ENCODE measurements at regions not wholly inside any gene's neighbourhood (a gene's known extent, or its start where the extent isn't known, plus 50 kb on each side); places are given as distances from the start of the nearest gene placed in this dataset.

GRCh38 chr11:15695096-15695721 is 580.5 kb downstream of the INSC start:
- Histone ChIP-seq H3K9me3 (ENCODE audit: insufficient read depth, low read length, severe bottlenecking) (no peaks in the 10 kb centered on the region), H3K36me3 (ENCODE audit: insufficient read depth, low read length) (no peaks in the 10 kb centered on the region), H3K4me2 (ENCODE audit: insufficient read depth, low read length) (no peak overlapping the region), H3K9ac (ENCODE audit: low read depth, low read length) (no peak overlapping the region), H3K27me3 (ENCODE audit: insufficient read depth, low read length, poor library complexity) (peaks cover 4% of the 10 kb centered on the region), H3K27ac (ENCODE audit: low read length) (no peak overlapping the region), H4K20me1 (ENCODE audit: insufficient read depth, low read length) (no peaks in the 10 kb centered on the region), H2AFZ (ENCODE audit: low read depth, low read length) (no peak overlapping the region), H3K79me2 (ENCODE audit: insufficient read depth, low read length) (no peaks in the 10 kb centered on the region), H3K4me1 (ENCODE audit: insufficient read depth, low read length) (no peaks in the 10 kb centered on the region), H3K4me3 (ENCODE audit: low read depth in 1 of 2, low read length in 2 of 2) (no peak overlapping the region)
- DNase-seq (no peak), ATAC-seq (ENCODE audit: insufficient read depth, low read depth) (no peak)
- TF ChIP-seq CTCF (IDR thresholded peaks at IDR 0.05; ENCODE audit: borderline replicate concordance, extremely low read depth, low read length, poor library complexity, severe bottlenecking) (no peak), EZH2 (IDR thresholded peaks at IDR 0.05; ENCODE audit: borderline replicate concordance, low read depth, low read length, severe bottlenecking) (no peak)

GRCh38 chr11:15696069-15696468 is 581.3 kb downstream of the INSC start:
- peaks cover 4% of the 10 kb centered on the region for H3K27me3 ChIP-seq (ENCODE audit: insufficient read depth, low read length, poor library complexity)
- no peaks in the 10 kb centered on the region for H3K4me1 ChIP-seq (ENCODE audit: insufficient read depth, low read length)
- H3K9ac ChIP-seq (ENCODE audit: low read depth, low read length), result no peak overlapping the region
- H4K20me1 ChIP-seq (ENCODE audit: insufficient read depth, low read length), result no peaks in the 10 kb centered on the region
- H3K79me2 ChIP-seq (ENCODE audit: insufficient read depth, low read length), result no peaks in the 10 kb centered on the region
- no peaks in the 10 kb centered on the region for H3K36me3 ChIP-seq (ENCODE audit: insufficient read depth, low read length)
- H3K4me3 ChIP-seq (ENCODE audit: low read depth in 1 of 2, low read length in 2 of 2), result no peak overlapping the region
- no peak for TF ChIP-seq CTCF (IDR thresholded peaks at IDR 0.05; ENCODE audit: borderline replicate concordance, extremely low read depth, low read length, poor library complexity, severe bottlenecking)
- TF ChIP-seq EZH2 (IDR thresholded peaks at IDR 0.05; ENCODE audit: borderline replicate concordance, low read depth, low read length, severe bottlenecking), result no peak
- H2AFZ ChIP-seq (ENCODE audit: low read depth, low read length), result no peak overlapping the region
- no peak overlapping the region for H3K4me2 ChIP-seq (ENCODE audit: insufficient read depth, low read length)
- H3K27ac ChIP-seq (ENCODE audit: low read length), result no peak overlapping the region
- ATAC-seq (ENCODE audit: insufficient read depth, low read depth) (no peak), DNase-seq (no peak)
- H3K9me3 ChIP-seq (ENCODE audit: insufficient read depth, low read length, severe bottlenecking), result no peaks in the 10 kb centered on the region

DNA sequence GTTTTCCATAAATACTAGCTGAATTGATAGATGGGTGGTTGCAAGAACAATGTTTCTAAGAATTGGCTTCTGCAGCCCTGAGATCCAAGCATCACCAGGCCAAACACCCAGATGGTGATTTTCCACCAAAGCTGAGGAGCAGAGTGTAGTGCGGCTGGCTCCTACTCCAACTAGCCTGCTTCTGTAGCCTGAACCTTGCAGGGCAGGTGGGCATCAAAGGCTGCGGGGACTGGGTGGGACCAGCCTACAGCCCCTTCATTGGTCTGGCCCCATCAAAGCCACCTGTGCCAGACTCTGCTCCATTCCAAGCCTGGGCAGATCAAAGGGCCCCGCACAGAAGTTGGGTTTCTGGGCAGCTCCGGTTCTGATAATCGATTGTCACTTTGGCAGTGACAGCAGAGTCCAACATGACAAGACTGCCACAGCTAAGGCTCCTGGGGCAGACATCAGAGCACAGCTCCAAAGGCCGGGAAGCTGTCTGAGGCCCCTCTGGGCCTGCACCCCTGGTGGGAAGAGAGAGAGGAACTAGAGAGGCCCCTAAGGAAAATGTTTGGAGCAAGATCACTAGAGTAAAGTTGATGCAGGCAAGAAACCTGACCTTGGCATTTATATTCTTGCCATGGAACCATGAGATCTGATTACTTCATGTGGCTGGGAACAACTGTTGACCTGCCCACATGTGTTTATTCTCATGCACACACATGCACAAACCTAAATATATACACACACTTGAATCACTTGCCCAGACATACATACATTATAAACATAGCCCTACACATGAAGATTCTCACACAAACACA is 582.9 kb downstream of the INSC start:
- Histone ChIP-seq H2AFZ (ENCODE audit: low read depth, low read length) (no peak overlapping the region), H3K4me1 (ENCODE audit: insufficient read depth, low read length) (no peaks in the 10 kb centered on the region), H3K36me3 (ENCODE audit: insufficient read depth, low read length) (no peaks in the 10 kb centered on the region), H3K4me3 (ENCODE audit: low read depth in 1 of 2, low read length in 2 of 2) (no peak overlapping the region), H3K27ac (ENCODE audit: low read length) (no peak overlapping the region), H3K9ac (ENCODE audit: low read depth, low read length) (no peak overlapping the region), H3K9me3 (ENCODE audit: insufficient read depth, low read length, severe bottlenecking) (no peaks in the 10 kb centered on the region), H3K79me2 (ENCODE audit: insufficient read depth, low read length) (no peaks in the 10 kb centered on the region), H3K27me3 (ENCODE audit: insufficient read depth, low read length, poor library complexity) (peaks cover 4% of the 10 kb centered on the region), H3K4me2 (ENCODE audit: insufficient read depth, low read length) (no peak overlapping the region), H4K20me1 (ENCODE audit: insufficient read depth, low read length) (no peaks in the 10 kb centered on the region)
- TF ChIP-seq EZH2 (IDR thresholded peaks at IDR 0.05; ENCODE audit: borderline replicate concordance, low read depth, low read length, severe bottlenecking), result no peak
- TF ChIP-seq CTCF (IDR thresholded peaks at IDR 0.05; ENCODE audit: borderline replicate concordance, extremely low read depth, low read length, poor library complexity, severe bottlenecking), result no peak
- ATAC-seq (ENCODE audit: insufficient read depth, low read depth) (no peak), DNase-seq (no peak)
